DND-41 (cell line): ENCODE measurements at regions not wholly inside any gene's neighbourhood (a gene's known extent, or its start where the extent isn't known, plus 50 kb on each side); places are given as distances from the start of the nearest gene placed in this dataset.

Experiments
- CTCF ChIP-seq: IDR thresholded peaks from 2 replicates; pipeline ENCODE4 v1.5.1; 2012; ENCODE audit warnings: borderline replicate concordance, low read length, moderate library complexity, mild to moderate bottlenecking; ENCODE audit not compliant: poor library complexity, severe bottlenecking; ENCODE audit errors: extremely low read depth
- EZH2 ChIP-seq: IDR thresholded peaks from 3 replicates; pipeline ENCODE4 v1.6.1; 2012; ENCODE audit warnings: borderline replicate concordance, low read depth, mild to moderate bottlenecking, moderate library complexity, low read length, inconsistent platforms; ENCODE audit not compliant: severe bottlenecking

- TF ChIP-seq CTCF = no peak
- no peak for TF ChIP-seq EZH2
Observed at GRCh38 chr2:146265656-146266055, 1579.2 kb upstream of the ACVR2A start.
